ENCODE measurements at regions not wholly inside any gene's neighbourhood (a gene's known extent, or its start where the extent isn't known, plus 50 kb on each side); places are given as distances from the start of the nearest gene placed in this dataset.

GRCh38 chr4:181646864-181647263 lies 596.3 kb upstream of the TENM3 start:
- DNase-seq (ENCODE audit: low spot score): no peak

GRCh38 chr4:181647396-181648147 lies 595.6 kb upstream of the TENM3 start:
- H3K4me3 ChIP-seq (ENCODE audit: low read depth, low read length, poor library complexity, severe bottlenecking): no peak overlapping the region
- H3K9me3 ChIP-seq (ENCODE audit: low read depth, low read length, poor library complexity, severe bottlenecking): no peaks in the 10 kb centered on the region
- intact Hi-C loops (cut with micrococcal nuclease; ENCODE audit: unreplicated experiment): no loop called here
- DNase-seq (ENCODE audit: low spot score): no peak
- CTCF ChIA-PET: no interaction called here
- TF ChIP-seq CTCF (conservative IDR thresholded peaks at IDR 0.05; ENCODE audit: low read depth, low read length) (no peak), EZH2 (IDR thresholded peaks at IDR 0.05; ENCODE audit: borderline replicate concordance, low read depth, low read length, poor library complexity, severe bottlenecking) (no peak)
- H3K4me1 ChIP-seq (ENCODE audit: insufficient read depth, low read length, poor library complexity, severe bottlenecking): no peaks in the 10 kb centered on the region
- no peaks in the 10 kb centered on the region for H3K36me3 ChIP-seq (ENCODE audit: insufficient read depth, low read length, poor library complexity, severe bottlenecking)
- no TSS peak for BruUV-seq (replicated peaks)
- peaks cover 40% of the 10 kb centered on the region for H3K27me3 ChIP-seq (replicated peaks; ENCODE audit: insufficient read depth, low read depth, low read length, poor library complexity)
- POLR2A ChIA-PET (ENCODE audit: low non-redundant PET): no interaction called here
- H3K27ac ChIP-seq (ENCODE audit: low read depth, low read length, poor library complexity, severe bottlenecking): no peak overlapping the region

More at GRCh38 chr4:181646864-181647263, 596.3 kb upstream of the TENM3 start:
- CTCF ChIA-PET: no interaction called here
- H3K27ac ChIP-seq (ENCODE audit: low read depth, low read length, poor library complexity, severe bottlenecking): no peak overlapping the region
- no peaks in the 10 kb centered on the region for H3K36me3 ChIP-seq (ENCODE audit: insufficient read depth, low read length, poor library complexity, severe bottlenecking)
- no TSS peak for BruUV-seq (replicated peaks)
- intact Hi-C loops (cut with micrococcal nuclease; ENCODE audit: unreplicated experiment): no loop called here
- TF ChIP-seq EZH2 (IDR thresholded peaks at IDR 0.05; ENCODE audit: borderline replicate concordance, low read depth, low read length, poor library complexity, severe bottlenecking): no peak
- TF ChIP-seq CTCF (conservative IDR thresholded peaks at IDR 0.05; ENCODE audit: low read depth, low read length): no peak
- peaks cover 40% of the 10 kb centered on the region for H3K27me3 ChIP-seq (replicated peaks; ENCODE audit: insufficient read depth, low read depth, low read length, poor library complexity)
- no peaks in the 10 kb centered on the region for H3K4me1 ChIP-seq (ENCODE audit: insufficient read depth, low read length, poor library complexity, severe bottlenecking)
- no peak overlapping the region for H3K4me3 ChIP-seq (ENCODE audit: low read depth, low read length, poor library complexity, severe bottlenecking)
- POLR2A ChIA-PET (ENCODE audit: low non-redundant PET): no interaction called here
- H3K9me3 ChIP-seq (ENCODE audit: low read depth, low read length, poor library complexity, severe bottlenecking): no peaks in the 10 kb centered on the region

GRCh38 chr4:181650033-181650825 lies 593.0 kb upstream of the TENM3 start:
- TF ChIP-seq EZH2 (IDR thresholded peaks at IDR 0.05; ENCODE audit: borderline replicate concordance, low read depth, low read length, poor library complexity, severe bottlenecking) (no peak), CTCF (conservative IDR thresholded peaks at IDR 0.05; ENCODE audit: low read depth, low read length) (no peak)
- no TSS peak for BruUV-seq (replicated peaks)
- intact Hi-C loops (cut with micrococcal nuclease; ENCODE audit: unreplicated experiment): no loop called here
- POLR2A ChIA-PET (ENCODE audit: low non-redundant PET): no interaction called here
- CTCF ChIA-PET: no interaction called here
- no peaks in the 10 kb centered on the region for H3K9me3 ChIP-seq (ENCODE audit: low read depth, low read length, poor library complexity, severe bottlenecking)
- no peaks in the 10 kb centered on the region for H3K4me1 ChIP-seq (ENCODE audit: insufficient read depth, low read length, poor library complexity, severe bottlenecking)
- peaks cover 33% of the 10 kb centered on the region for H3K27me3 ChIP-seq (replicated peaks; ENCODE audit: insufficient read depth, low read depth, low read length, poor library complexity)
- no peak overlapping the region for H3K27ac ChIP-seq (ENCODE audit: low read depth, low read length, poor library complexity, severe bottlenecking)
- DNase-seq (ENCODE audit: low spot score): no peak
- no peak overlapping the region for H3K4me3 ChIP-seq (ENCODE audit: low read depth, low read length, poor library complexity, severe bottlenecking)
- no peaks in the 10 kb centered on the region for H3K36me3 ChIP-seq (ENCODE audit: insufficient read depth, low read length, poor library complexity, severe bottlenecking)
